Karpas-422 (cell line): ENCODE measurements at regions not wholly inside any gene's neighbourhood (a gene's known extent, or its start where the extent isn't known, plus 50 kb on each side); places are given as distances from the start of the nearest gene placed in this dataset.
"Not testable (repeated sequence)": the region's sequence is repeated elsewhere in the genome, so short reads cannot be mapped to it uniquely, and the experiment has no call there.

Source experiments
- DNase-seq: peaks from one replicate; pipeline ENCODE4 v3.0.0-alpha.2; 2015
- H2AFZ ChIP-seq: fragments of 200-600 bp; sonication (generic); 2 replicates; pipeline ENCODE4 v1.6.1; 2014; ENCODE audit warnings: antibody characterized with exemption, low read length, mixed read lengths
- H3K27ac ChIP-seq: fragments of 200-600 bp; sonication (generic); 2 replicates; pipeline ENCODE4 v1.5.1; 2014; ENCODE audit warnings: mild to moderate bottlenecking, low read length, moderate library complexity
- H3K27me3 ChIP-seq: fragments of 200-600 bp; sonication (generic); 2 replicates; pipeline ENCODE4 v1.6.1; 2014; ENCODE audit warnings: low read length, mixed read lengths
- H3K36me3 ChIP-seq: fragments of 200-600 bp; sonication (generic); 2 replicates; pipeline ENCODE4 v1.6.1; 2014; ENCODE audit warnings: low read length, mixed read lengths; ENCODE audit not compliant: insufficient read depth
- H3K4me1 ChIP-seq: fragments of 200-600 bp; sonication (generic); 2 replicates; pipeline ENCODE4 v1.6.1; 2014; ENCODE audit warnings: mild to moderate bottlenecking, low read length, mixed read lengths
- H3K4me2 ChIP-seq: fragments of 200-600 bp; sonication (generic); 2 replicates; pipeline ENCODE4 v1.6.1; 2014; ENCODE audit warnings: low read length, low read depth, mild to moderate bottlenecking; ENCODE audit not compliant: poor library complexity, severe bottlenecking
- H3K4me3 ChIP-seq: fragments of 200-600 bp; sonication (generic); 2 replicates; pipeline ENCODE4 v1.5.1; 2014; ENCODE audit warnings: mild to moderate bottlenecking, antibody characterized with exemption, low read length, mixed read lengths
- H3K79me2 ChIP-seq: fragments of 200-600 bp; sonication (generic); 2 replicates; pipeline ENCODE4 v1.6.1; 2014; ENCODE audit warnings: mild to moderate bottlenecking, low read length, mixed read lengths
- H3K9ac ChIP-seq: fragments of 200-600 bp; sonication (generic); 2 replicates; pipeline ENCODE4 v1.6.0; 2014; ENCODE audit warnings: low read length
- H3K9me2 ChIP-seq: fragments of 200-600 bp; sonication (generic), shearing (Covaris generic); replicated peaks from 2 replicates; pipeline ENCODE4 v1.6.0; 2014; ENCODE audit warnings: mild to moderate bottlenecking, low read length, moderate library complexity; ENCODE audit not compliant: insufficient read depth
- H3K9me3 ChIP-seq: fragments of 300-700, 200-600 bp; sonication (generic); 2 replicates; pipeline ENCODE4 v1.6.1; 2014; ENCODE audit warnings: low read length, mixed read lengths
- H4K20me1 ChIP-seq: fragments of 200-600 bp; sonication (generic); 2 replicates; pipeline ENCODE4 v1.6.1; 2014; ENCODE audit warnings: mild to moderate bottlenecking, antibody characterized with exemption, low read length, low read depth; ENCODE audit not compliant: insufficient read depth

- Histone ChIP-seq H3K36me3 (no peaks in the 10 kb centered on the region), H2AFZ (no peak overlapping the region), H3K4me1 (no peaks in the 10 kb centered on the region), H3K9ac (no peak overlapping the region), H3K27ac (no peak overlapping the region), H3K9me2 (no peaks in the 10 kb centered on the region), H3K9me3 (no peaks in the 10 kb centered on the region; the same call in 1 of the 2 replicates), H3K4me2 (no peak overlapping the region), H3K27me3 (no peaks in the 10 kb centered on the region), H3K79me2 (no peaks in the 10 kb centered on the region), H3K4me3 (no peak overlapping the region), H4K20me1 (no peaks in the 10 kb centered on the region)
- DNase-seq: no peak
Measured at GRCh38 chrX:1106478-1107210, 105.8 kb downstream of the CRLF2 start.

- Histone ChIP-seq H3K9me3 (no peaks in the 10 kb centered on the region; the same call in 1 of the 2 replicates), H3K79me2 (no peaks in the 10 kb centered on the region), H3K9me2 (no peaks in the 10 kb centered on the region), H3K9ac (no peak overlapping the region), H2AFZ (no peak overlapping the region), H3K27ac (no peak overlapping the region), H3K27me3 (no peaks in the 10 kb centered on the region), H3K4me1 (no peaks in the 10 kb centered on the region), H3K36me3 (no peaks in the 10 kb centered on the region), H3K4me2 (no peak overlapping the region), H3K4me3 (no peak overlapping the region), H4K20me1 (no peaks in the 10 kb centered on the region)
- no peak for DNase-seq
Measured at GRCh38 chrX:1105671-1106419, 106.6 kb downstream of the CRLF2 start.

GRCh38 chrX:1105031-1105430 lies 107.4 kb downstream of the CRLF2 start:
- H3K27me3 ChIP-seq, H3K4me3 ChIP-seq, H3K4me1 ChIP-seq, H2AFZ ChIP-seq, H3K36me3 ChIP-seq, H3K4me2 ChIP-seq, H3K79me2 ChIP-seq, H3K9me2 ChIP-seq, H4K20me1 ChIP-seq, H3K27ac ChIP-seq, H3K9me3 ChIP-seq, DNase-seq, H3K9ac ChIP-seq: not testable (repeated sequence)

GRCh38 chrX:1103360-1103759 lies 109.1 kb downstream of the CRLF2 start:
- Histone ChIP-seq H3K36me3 (no peaks in the 10 kb centered on the region), H2AFZ (no peak overlapping the region), H3K27me3 (no peaks in the 10 kb centered on the region), H3K9ac (no peak overlapping the region), H3K79me2 (no peaks in the 10 kb centered on the region), H3K9me3 (no peaks in the 10 kb centered on the region), H3K27ac (no peak overlapping the region), H3K4me2 (no peak overlapping the region), H3K4me3 (no peak overlapping the region), H3K4me1 (no peaks in the 10 kb centered on the region), H4K20me1 (no peaks in the 10 kb centered on the region), H3K9me2 (no peaks in the 10 kb centered on the region)
- DNase-seq: no peak

GRCh38 chrX:1102786-1103185 lies 109.7 kb downstream of the CRLF2 start:
- no peak overlapping the region for H3K27ac ChIP-seq
- H3K9me3 ChIP-seq: no peaks in the 10 kb centered on the region
- H3K4me2 ChIP-seq: no peak overlapping the region
- H3K4me3 ChIP-seq: no peak overlapping the region
- H4K20me1 ChIP-seq: no peaks in the 10 kb centered on the region
- DNase-seq: no peak
- no peaks in the 10 kb centered on the region for H3K9me2 ChIP-seq
- H3K36me3 ChIP-seq: no peaks in the 10 kb centered on the region
- no peaks in the 10 kb centered on the region for H3K79me2 ChIP-seq
- no peak overlapping the region for H3K9ac ChIP-seq
- H2AFZ ChIP-seq: no peak overlapping the region
- no peaks in the 10 kb centered on the region for H3K27me3 ChIP-seq
- no peaks in the 10 kb centered on the region for H3K4me1 ChIP-seq

- H3K4me3 ChIP-seq, H3K4me2 ChIP-seq, H4K20me1 ChIP-seq, H2AFZ ChIP-seq, H3K27me3 ChIP-seq, DNase-seq, H3K9me2 ChIP-seq, H3K4me1 ChIP-seq, H3K36me3 ChIP-seq, H3K79me2 ChIP-seq, H3K9me3 ChIP-seq, H3K9ac ChIP-seq, H3K27ac ChIP-seq: not testable (repeated sequence)
Measured at GRCh38 chrX:1102221-1102620, 110.2 kb downstream of the CRLF2 start.

GRCh38 chrX:1099146-1099770 lies 113.2 kb downstream of the CRLF2 start:
- Histone ChIP-seq H3K9ac (no peak overlapping the region), H3K4me1 (no peaks in the 10 kb centered on the region), H3K9me3 (peaks cover 5% of the 10 kb centered on the region; the same call in 1 of the 2 replicates), H3K79me2 (no peaks in the 10 kb centered on the region), H3K36me3 (no peaks in the 10 kb centered on the region), H3K4me2 (no peak overlapping the region), H2AFZ (no peak overlapping the region), H3K9me2 (no peaks in the 10 kb centered on the region), H3K27me3 (no peaks in the 10 kb centered on the region), H3K4me3 (no peak overlapping the region), H4K20me1 (no peaks in the 10 kb centered on the region), H3K27ac (no peak overlapping the region)
- DNase-seq: no peak

GRCh38 chrX:1097328-1097727 lies 115.1 kb downstream of the CRLF2 start:
- no peaks in the 10 kb centered on the region for H3K27me3 ChIP-seq
- H3K4me1 ChIP-seq: no peaks in the 10 kb centered on the region
- no peaks in the 10 kb centered on the region for H3K36me3 ChIP-seq
- H3K4me2 ChIP-seq: no peak overlapping the region
- H2AFZ ChIP-seq: no peak overlapping the region
- no peak overlapping the region for H3K27ac ChIP-seq
- H3K4me3 ChIP-seq: no peak overlapping the region
- DNase-seq: no peak
- H3K79me2 ChIP-seq: no peaks in the 10 kb centered on the region
- no peaks in the 10 kb centered on the region for H3K9me2 ChIP-seq
- no peak overlapping the region for H3K9ac ChIP-seq
- no peaks in the 10 kb centered on the region for H4K20me1 ChIP-seq
- peaks cover 5% of the 10 kb centered on the region; the same call in 1 of the 2 replicates for H3K9me3 ChIP-seq
